ENCODE measurements at regions not wholly inside any gene's neighbourhood (a gene's known extent, or its start where the extent isn't known, plus 50 kb on each side); places are given as distances from the start of the nearest gene placed in this dataset.

DNA sequence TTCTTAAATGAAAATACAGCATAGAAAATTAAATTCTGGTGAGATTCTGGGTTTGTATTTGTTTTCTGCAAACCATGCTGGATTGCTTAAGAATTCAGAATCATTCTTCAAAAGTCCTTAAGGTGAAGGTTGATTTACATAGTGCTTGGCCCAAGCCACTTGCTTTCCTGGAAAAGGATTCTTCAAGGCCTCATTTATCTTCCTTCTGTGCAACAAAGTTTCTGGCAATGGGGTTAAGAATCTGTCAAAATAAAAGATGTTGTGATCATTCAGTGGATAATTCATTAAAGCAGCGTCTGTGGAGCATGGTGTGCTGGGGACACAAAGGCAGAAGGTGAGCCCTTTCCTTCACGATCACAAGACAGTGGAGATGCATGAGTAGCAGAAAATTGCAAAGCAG is 351.9 kb downstream of the GALR1 start:
- TF ChIP-seq, protein P1, sequence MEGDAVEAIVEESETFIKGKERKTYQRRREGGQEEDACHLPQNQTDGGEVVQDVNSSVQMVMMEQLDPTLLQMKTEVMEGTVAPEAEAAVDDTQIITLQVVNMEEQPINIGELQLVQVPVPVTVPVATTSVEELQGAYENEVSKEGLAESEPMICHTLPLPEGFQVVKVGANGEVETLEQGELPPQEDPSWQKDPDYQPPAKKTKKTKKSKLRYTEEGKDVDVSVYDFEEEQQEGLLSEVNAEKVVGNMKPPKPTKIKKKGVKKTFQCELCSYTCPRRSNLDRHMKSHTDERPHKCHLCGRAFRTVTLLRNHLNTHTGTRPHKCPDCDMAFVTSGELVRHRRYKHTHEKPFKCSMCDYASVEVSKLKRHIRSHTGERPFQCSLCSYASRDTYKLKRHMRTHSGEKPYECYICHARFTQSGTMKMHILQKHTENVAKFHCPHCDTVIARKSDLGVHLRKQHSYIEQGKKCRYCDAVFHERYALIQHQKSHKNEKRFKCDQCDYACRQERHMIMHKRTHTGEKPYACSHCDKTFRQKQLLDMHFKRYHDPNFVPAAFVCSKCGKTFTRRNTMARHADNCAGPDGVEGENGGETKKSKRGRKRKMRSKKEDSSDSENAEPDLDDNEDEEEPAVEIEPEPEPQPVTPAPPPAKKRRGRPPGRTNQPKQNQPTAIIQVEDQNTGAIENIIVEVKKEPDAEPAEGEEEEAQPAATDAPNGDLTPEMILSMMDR (optimal IDR thresholded peaks at IDR 0.05 in 1 of 3, IDR thresholded peaks at IDR 0.05 in 1 of 3, conservative IDR thresholded peaks at IDR 0.05 in 1 of 3; ENCODE audit: extremely low read depth in 1 of 3, insufficient read depth in 2 of 3, low read length in 3 of 3), result no peak
- TF ChIP-seq EZH2 (IDR thresholded peaks at IDR 0.05; ENCODE audit: low read length), result no peak
- Histone ChIP-seq H3K9ac (ENCODE audit: control insufficient read depth, extremely low read depth, insufficient read depth, low read length) (no peak overlapping the region), H3K79me2 (ENCODE audit: control insufficient read depth, insufficient read depth, low read length) (no peaks in the 10 kb centered on the region), H3K4me3 (ENCODE audit: control insufficient read depth in 2 of 3, extremely low read depth in 1 of 3, insufficient read depth in 2 of 3, low read depth in 1 of 3, low read length in 3 of 3) (no peak overlapping the region), H3K27me3 (ENCODE audit: control insufficient read depth, extremely low read depth, insufficient read depth, low read length) (no peaks in the 10 kb centered on the region), H2AFZ (ENCODE audit: control insufficient read depth, low read length) (no peak overlapping the region), H3K4me1 (ENCODE audit: control insufficient read depth, extremely low read depth, insufficient read depth, low read length) (no peaks in the 10 kb centered on the region), H4K20me1 (ENCODE audit: control insufficient read depth, extremely low read depth, insufficient read depth, low read length) (no peaks in the 10 kb centered on the region), H3K9me1 (ENCODE audit: control insufficient read depth, extremely low read depth, insufficient read depth, low read length) (no peaks in the 10 kb centered on the region), H3K27ac (ENCODE audit: control insufficient read depth, insufficient read depth, low read length) (no peak overlapping the region), H3K36me3 (ENCODE audit: control insufficient read depth in 2 of 2, extremely low read depth in 1 of 2, insufficient read depth in 2 of 2, low read length in 2 of 2) (no peaks in the 10 kb centered on the region), H3K9me3 (ENCODE audit: control insufficient read depth, low read depth, low read length) (peaks cover 3% of the 10 kb centered on the region), H3K4me2 (ENCODE audit: control insufficient read depth, extremely low read depth, insufficient read depth, low read depth, low read length) (no peak overlapping the region)
- FAIRE-seq (no peak), DNase-seq (ENCODE audit: low read depth, low spot score) (no peak)
- dilution Hi-C loops (cut with MboI; ENCODE audit: extremely low pct_ligation_motif_present, low sequenced_read_pairs), result no loop called here

- Histone ChIP-seq H3K4me2 (ENCODE audit: control insufficient read depth, extremely low read depth, insufficient read depth, low read depth, low read length) (no peak overlapping the region), H3K27ac (ENCODE audit: control insufficient read depth, insufficient read depth, low read length) (no peak overlapping the region), H2AFZ (ENCODE audit: control insufficient read depth, low read length) (no peak overlapping the region), H4K20me1 (ENCODE audit: control insufficient read depth, extremely low read depth, insufficient read depth, low read length) (no peaks in the 10 kb centered on the region), H3K9ac (ENCODE audit: control insufficient read depth, extremely low read depth, insufficient read depth, low read length) (no peak overlapping the region), H3K79me2 (ENCODE audit: control insufficient read depth, insufficient read depth, low read length) (no peaks in the 10 kb centered on the region), H3K4me1 (ENCODE audit: control insufficient read depth, extremely low read depth, insufficient read depth, low read length) (no peaks in the 10 kb centered on the region), H3K9me1 (ENCODE audit: control insufficient read depth, extremely low read depth, insufficient read depth, low read length) (no peaks in the 10 kb centered on the region), H3K36me3 (ENCODE audit: control insufficient read depth in 2 of 2, extremely low read depth in 1 of 2, insufficient read depth in 2 of 2, low read length in 2 of 2) (no peaks in the 10 kb centered on the region), H3K9me3 (ENCODE audit: control insufficient read depth, low read depth, low read length) (peaks cover 15% of the 10 kb centered on the region), H3K4me3 (ENCODE audit: control insufficient read depth in 2 of 3, extremely low read depth in 1 of 3, insufficient read depth in 2 of 3, low read depth in 1 of 3, low read length in 3 of 3) (no peak overlapping the region), H3K27me3 (ENCODE audit: control insufficient read depth, extremely low read depth, insufficient read depth, low read length) (no peaks in the 10 kb centered on the region)
- DNase-seq (ENCODE audit: low read depth, low spot score) (no peak), FAIRE-seq (no peak)
- TF ChIP-seq, protein P1 (optimal IDR thresholded peaks at IDR 0.05 in 1 of 3, IDR thresholded peaks at IDR 0.05 in 1 of 3, conservative IDR thresholded peaks at IDR 0.05 in 1 of 3; ENCODE audit: extremely low read depth in 1 of 3, insufficient read depth in 2 of 3, low read length in 3 of 3), result no peak
- no peak for TF ChIP-seq EZH2 (IDR thresholded peaks at IDR 0.05; ENCODE audit: low read length)
- dilution Hi-C loops (cut with MboI; ENCODE audit: extremely low pct_ligation_motif_present, low sequenced_read_pairs), result no loop called here
Measured at GRCh38 chr18:77607087-77607486, 357.4 kb downstream of the GALR1 start.

Data from keratinocyte (primary cell).